NCI-H2081 (cell line): ENCODE measurements at regions not wholly inside any gene's neighbourhood (a gene's known extent, or its start where the extent isn't known, plus 50 kb on each side); places are given as distances from the start of the nearest gene placed in this dataset.

ENCODE experiments used
- DNase-seq, 2 experiments: peaks; one replicate each; lab custom pipeline; 2025; lab: John Stamatoyannopoulos, UW

DNA sequence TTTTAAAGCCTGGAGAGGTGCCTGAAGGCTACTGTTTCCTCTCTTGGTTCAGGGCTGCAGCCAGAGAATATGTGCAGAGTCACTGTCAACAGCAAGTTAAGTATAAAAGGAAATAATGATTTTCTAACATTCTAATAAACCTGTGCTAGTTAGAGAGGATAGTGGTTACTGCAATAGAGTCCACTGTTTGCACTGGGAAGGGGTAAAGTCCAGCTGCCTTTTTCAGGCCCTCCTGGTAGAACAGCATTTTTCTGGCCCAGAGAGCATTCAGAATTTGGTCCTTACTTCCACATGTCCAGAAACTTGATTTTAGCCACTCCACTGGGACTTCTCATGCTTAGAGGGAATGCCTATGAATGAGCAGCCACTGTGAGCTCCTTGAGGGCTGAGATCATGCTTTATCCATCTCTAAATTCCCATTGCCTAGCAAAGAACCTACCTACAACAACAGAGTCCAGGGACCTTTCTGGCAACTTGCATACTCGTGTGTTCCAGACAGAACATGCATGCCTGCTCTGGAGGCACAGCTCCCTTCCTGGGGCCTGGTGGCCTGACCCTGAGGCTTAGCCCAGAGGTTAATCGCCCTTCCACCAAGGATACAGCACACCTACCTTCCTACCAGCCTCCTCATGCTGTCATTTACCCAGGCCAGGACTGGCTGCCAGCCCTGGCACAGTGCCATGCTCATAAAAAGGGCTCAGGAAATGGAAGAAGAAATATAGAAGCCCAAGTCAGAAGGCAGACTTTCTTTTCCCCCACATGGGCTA, 50.3 kb upstream of the ATP13A3 start:
- DNase-seq: peak; percentile 80 to 87
